GM19324 (cell line): ENCODE measurements at regions not wholly inside any gene's neighbourhood (a gene's known extent, or its start where the extent isn't known, plus 50 kb on each side); places are given as distances from the start of the nearest gene placed in this dataset.
"Not testable (repeated sequence)": the region's sequence is repeated elsewhere in the genome, so short reads cannot be mapped to it uniquely, and the experiment has no call there.

Source experiments
- ATAC-seq: cut with Tn5 transposase; IDR thresholded peaks from one replicate; pipeline ENCODE4 v1.9.1; 2021; ENCODE audit warnings: mild to moderate bottlenecking, moderate library complexity; ENCODE audit not compliant: unreplicated experiment, low FRiP score

GRCh38 chr6:137313928-137314855 is 95.0 kb upstream of the IFNGR1 start:
- ATAC-seq = no peak

GRCh38 chr6:137313211-137313610 is 94.0 kb upstream of the IFNGR1 start:
- ATAC-seq = no peak

- no peak for ATAC-seq
Observed at GRCh38 chr6:137311940-137312339, 92.8 kb upstream of the IFNGR1 start.

GRCh38 chr6:137309078-137309762 is 90.0 kb upstream of the IFNGR1 start:
- no peak for ATAC-seq

- no peak for ATAC-seq
Observed at GRCh38 chr6:137307163-137307854, 88.1 kb upstream of the IFNGR1 start.

- no peak for ATAC-seq
Observed at GRCh38 chr6:137305691-137306090, 86.5 kb upstream of the IFNGR1 start.

GRCh38 chr6:137304020-137304780 is 85.0 kb upstream of the IFNGR1 start:
- ATAC-seq = no peak

- ATAC-seq = no peak
Observed at GRCh38 chr6:137303441-137303840, 84.3 kb upstream of the IFNGR1 start.

GRCh38 chr6:137299681-137300080 is 80.5 kb upstream of the IFNGR1 start:
- no peak for ATAC-seq

GRCh38 chr6:137297887-137298286 is 78.7 kb upstream of the IFNGR1 start:
- ATAC-seq = no peak

- not testable (repeated sequence) for ATAC-seq
Observed at GRCh38 chr6:137292326-137292725, 73.1 kb upstream of the IFNGR1 start.

- no peak for ATAC-seq
Observed at GRCh38 chr6:137291441-137291840, 72.3 kb upstream of the IFNGR1 start.

- no peak for ATAC-seq
Observed at GRCh38 chr6:137290601-137291261, 71.5 kb upstream of the IFNGR1 start.

- no peak for ATAC-seq
Observed at GRCh38 chr6:137286916-137287315, 67.7 kb upstream of the IFNGR1 start.

GRCh38 chr6:137286368-137286767 is 67.2 kb upstream of the IFNGR1 start:
- ATAC-seq = no peak

GRCh38 chr6:137284811-137285110 is 65.6 kb upstream of the IFNGR1 start:
- ATAC-seq = no peak

- ATAC-seq = no peak
Observed at GRCh38 chr6:137283940-137284810, 65.0 kb upstream of the IFNGR1 start.

- ATAC-seq = no peak
Observed at GRCh38 chr6:137283080-137283479, 63.9 kb upstream of the IFNGR1 start.

GRCh38 chr6:137282254-137282653 is 63.1 kb upstream of the IFNGR1 start:
- no peak for ATAC-seq
